H9 (cell line): ENCODE measurements at regions not wholly inside any gene's neighbourhood (a gene's known extent, or its start where the extent isn't known, plus 50 kb on each side); places are given as distances from the start of the nearest gene placed in this dataset.

Source experiments
- DNase-seq: peaks from one replicate; pipeline ENCODE4 v3.0.0-alpha.2; 2017
- H2AFZ ChIP-seq: one replicate; pipeline ENCODE4 v1.6.1; 2013; ENCODE audit warnings: mild to moderate bottlenecking, low read length, control low read depth, moderate library complexity
- H2AK5ac ChIP-seq: 2 replicates; pipeline ENCODE4 v1.6.1; 2013; ENCODE audit warnings: low read length, control low read depth, mixed read lengths; ENCODE audit not compliant: insufficient read length
- H2BK120ac ChIP-seq: one replicate; pipeline ENCODE4 v1.6.1; 2013; ENCODE audit warnings: low read depth, mild to moderate bottlenecking, low read length, control low read depth, inconsistent platforms; ENCODE audit not compliant: poor library complexity, severe bottlenecking
- H2BK12ac ChIP-seq: 2 replicates; pipeline ENCODE4 v1.6.1; 2013; ENCODE audit warnings: low read length, control low read depth, mixed read lengths, low read depth; ENCODE audit not compliant: insufficient read length
- H2BK15ac ChIP-seq: 2 replicates; pipeline ENCODE4 v1.6.1; 2013; ENCODE audit warnings: low read depth, low read length, control low read depth
- H2BK20ac ChIP-seq: one replicate; pipeline ENCODE4 v1.6.1; 2013; ENCODE audit warnings: low read depth, mild to moderate bottlenecking, low read length, control low read depth, inconsistent platforms; ENCODE audit not compliant: poor library complexity, severe bottlenecking
- H2BK5ac ChIP-seq: 2 replicates; pipeline ENCODE4 v1.6.1; 2013; ENCODE audit warnings: low read length, control low read depth, mixed read lengths; ENCODE audit not compliant: insufficient read length
- H3K14ac ChIP-seq: 2 replicates; pipeline ENCODE4 v1.6.1; 2013; ENCODE audit warnings: low read length, control low read depth; ENCODE audit not compliant: insufficient read depth
- H3K18ac ChIP-seq: 2 replicates; pipeline ENCODE4 v1.6.1; 2013; ENCODE audit warnings: low read depth, mild to moderate bottlenecking, mixed read lengths, low read length, control low read depth; ENCODE audit not compliant: insufficient read length
- H3K23ac ChIP-seq: 2 replicates; pipeline ENCODE4 v1.6.1; 2013; ENCODE audit warnings: low read length, control low read depth, mixed read lengths, low read depth; ENCODE audit not compliant: insufficient read length
- H3K23me2 ChIP-seq: 2 replicates; pipeline ENCODE4 v1.6.1; 2013; ENCODE audit warnings: low read depth, mild to moderate bottlenecking, mixed read lengths, low read length, control low read depth; ENCODE audit not compliant: insufficient read length, poor library complexity, severe bottlenecking
- H3K27ac ChIP-seq: 2 replicates; pipeline ENCODE4 v1.5.1; 2013; ENCODE audit warnings: low read length, control low read depth, mixed read lengths, low read depth; ENCODE audit not compliant: insufficient read length
- H3K27me3 ChIP-seq: 2 replicates; pipeline ENCODE4 v1.6.1; 2013; ENCODE audit warnings: low read length, control low read depth, inconsistent platforms; ENCODE audit not compliant: insufficient read depth
- H3K4ac ChIP-seq: 2 replicates; pipeline ENCODE4 v1.6.1; 2013; ENCODE audit warnings: low read depth, mild to moderate bottlenecking, control low read depth, inconsistent platforms, low read length, moderate library complexity
- H3K4me1 ChIP-seq: 2 replicates; pipeline ENCODE4 v1.6.1; 2013; ENCODE audit warnings: low read length, control low read depth, inconsistent platforms; ENCODE audit not compliant: insufficient read depth
- H3K4me2 ChIP-seq: 2 replicates; pipeline ENCODE4 v1.6.1; 2013; ENCODE audit warnings: low read length, control low read depth, mixed read lengths; ENCODE audit not compliant: insufficient read length, insufficient read depth
- H3K56ac ChIP-seq: 2 replicates; pipeline ENCODE4 v1.6.1; 2013; ENCODE audit warnings: low read depth, mild to moderate bottlenecking, mixed read lengths, low read length, control low read depth; ENCODE audit not compliant: insufficient read length
- H3K79me1 ChIP-seq: 2 replicates; pipeline ENCODE4 v1.6.1; 2013; ENCODE audit warnings: low read depth, mild to moderate bottlenecking, moderate library complexity, low read length, control low read depth, inconsistent platforms; ENCODE audit not compliant: insufficient read depth, poor library complexity, severe bottlenecking
- H3K79me2 ChIP-seq: 2 replicates; pipeline ENCODE4 v1.6.1; 2013; ENCODE audit warnings: low read length, control low read depth, inconsistent platforms; ENCODE audit not compliant: insufficient read depth
- H3K9ac ChIP-seq: 2 replicates; pipeline ENCODE4 v1.6.1; 2013; ENCODE audit warnings: low read length, control low read depth, mixed read lengths; ENCODE audit not compliant: insufficient read length; ENCODE audit errors: extremely low read depth
- H3K9me3 ChIP-seq: one replicate; pipeline ENCODE4 v1.6.1; 2013; ENCODE audit warnings: low read depth, low read length, inconsistent platforms; ENCODE audit not compliant: control insufficient read depth
- H3T11ph ChIP-seq: one replicate; pipeline ENCODE4 v1.6.1; 2013; ENCODE audit warnings: mild to moderate bottlenecking, low read length, control low read depth, inconsistent platforms
- H4K20me1 ChIP-seq: one replicate; pipeline ENCODE4 v1.6.1; 2013; ENCODE audit not compliant: control insufficient read depth, insufficient read length, insufficient read depth
- H4K5ac ChIP-seq: 2 replicates; pipeline ENCODE4 v1.6.1; 2013; ENCODE audit warnings: low read depth, mild to moderate bottlenecking, mixed read lengths, low read length, control low read depth; ENCODE audit not compliant: insufficient read length
- H4K8ac ChIP-seq: replicated peaks from 2 replicates; pipeline ENCODE4 v1.6.1; 2013; ENCODE audit warnings: low read length, control low read depth, mixed read lengths, low read depth; ENCODE audit not compliant: insufficient read length
- H4K91ac ChIP-seq: 2 replicates; pipeline ENCODE4 v1.6.1; 2013; ENCODE audit warnings: low read depth, mild to moderate bottlenecking, moderate library complexity, mixed read lengths, low read length, control low read depth; ENCODE audit not compliant: insufficient read length
- H3K27ac Mint-ChIP-seq, 3 experiments: 2 replicates in 2 of 3; 3 replicates in 1 of 3; pipeline ENCODE4 v1.8.0; 2020 to 2021; ENCODE audit warnings: mixed read lengths in 3 of 3, mild to moderate bottlenecking in 1 of 3, moderate library complexity in 1 of 3
- H3K27me3 Mint-ChIP-seq: 2 replicates; pipeline ENCODE4 v1.8.0; 2021; ENCODE audit warnings: low read depth, mild to moderate bottlenecking, moderate library complexity, mixed read lengths
- H3K36me3 Mint-ChIP-seq, 3 experiments: 2 replicates in 2 of 3; 3 replicates in 1 of 3; pipeline ENCODE4 v1.8.0; 2020 to 2021; ENCODE audit warnings: low read depth in 3 of 3, mixed read lengths in 3 of 3; ENCODE audit not compliant: insufficient read depth in 1 of 3
- H3K4me1 Mint-ChIP-seq, 2 experiments: 2 replicates each; pipeline ENCODE4 v1.8.0; 2020; ENCODE audit warnings: mixed read lengths in 2 of 2
- H3K4me3 Mint-ChIP-seq, 2 experiments: 2 replicates in 1 of 2; 3 replicates in 1 of 2; pipeline ENCODE4 v1.8.0; 2020 to 2021; ENCODE audit warnings: mild to moderate bottlenecking in 2 of 2, mixed read lengths in 2 of 2, moderate library complexity in 1 of 2
- H3K9me3 Mint-ChIP-seq, 2 experiments: 2 replicates in 1 of 2; 3 replicates in 1 of 2; pipeline ENCODE4 v1.8.0; 2020; ENCODE audit warnings: mild to moderate bottlenecking in 2 of 2, mixed read lengths in 2 of 2, moderate library complexity in 1 of 2
- CTCF ChIP-seq: fragments of 200-600 bp; sonication (generic); conservative IDR thresholded peaks from 3 replicates; pipeline ENCODE4 v1.8.0; 2021; ENCODE audit warnings: antibody characterized with exemption, mild to moderate bottlenecking
- WGBS: extraction: QIAGEN DNeasy Blood & Tissue Kit; methylation state at CpG from one replicate; pipeline ENCODE4 v1.1.7; 2013; ENCODE audit warnings: missing lambda C conversion rate, low lambda C conversion rate, mixed read lengths; ENCODE audit not compliant: insufficient read length; ENCODE audit errors: extremely low coverage; 5-methylcytosine and 5-hydroxymethylcytosine counted together

DNA sequence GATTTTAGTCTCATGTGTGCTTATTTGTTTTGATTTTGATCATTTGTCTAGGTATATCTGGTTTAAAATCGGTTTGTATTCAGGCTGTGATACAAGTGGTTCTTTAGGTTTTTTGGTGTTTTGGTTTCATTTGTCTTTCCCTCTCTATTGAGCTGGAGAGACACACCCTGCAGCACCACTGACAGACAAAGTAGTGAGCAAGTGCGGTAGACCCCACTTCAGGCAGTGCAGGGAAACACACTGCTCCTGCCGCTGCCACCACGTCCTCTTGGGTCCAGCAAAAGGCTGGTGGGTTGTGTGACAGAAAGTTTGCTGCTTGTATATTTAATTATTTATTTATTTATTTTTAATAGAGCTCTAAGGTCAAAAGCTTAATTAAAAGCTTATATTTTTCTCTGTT is 801.0 kb downstream of the NR2F1-AS1 start:
- H3K9ac ChIP-seq: no peak overlapping the region
- H3K23ac ChIP-seq: no peak overlapping the region
- no peak overlapping the region for H3T11ph ChIP-seq
- peaks cover 36 to 39% of the 10 kb centered on the region in 2 experiments for H3K4me1 Mint-ChIP-seq
- WGBS: no CpG with 5 or more reads among the region's 4 CpGs
- H3K4ac ChIP-seq: no peak overlapping the region
- no peak overlapping the region for H3K18ac ChIP-seq
- no peaks in the 10 kb centered on the region for H3K36me3 Mint-ChIP-seq
- H4K91ac ChIP-seq: no peak overlapping the region
- no peak for TF ChIP-seq CTCF
- no peak for DNase-seq
- no peak overlapping the region for H2BK12ac ChIP-seq
- no peak overlapping the region for H4K5ac ChIP-seq
- H2BK5ac ChIP-seq: no peak overlapping the region
- H3K79me2 ChIP-seq: no peaks in the 10 kb centered on the region
- no peak overlapping the region for H4K8ac ChIP-seq
- H3K79me1 ChIP-seq: no peaks in the 10 kb centered on the region
- no peaks in the 10 kb centered on the region for H4K20me1 ChIP-seq
- H3K4me1 ChIP-seq: no peaks in the 10 kb centered on the region; the same call in 1 of the 2 replicates
- no peaks in the 10 kb centered on the region for H3K27me3 ChIP-seq
- peak overlapping the region in 2 of 3 experiments; percentile 20 to 63; a peak in 2 of 7 replicates for H3K27ac Mint-ChIP-seq
- no peaks in the 10 kb centered on the region for H3K9me3 ChIP-seq
- no peak overlapping the region for H2BK120ac ChIP-seq
- no peak overlapping the region for H2BK20ac ChIP-seq
- no peak overlapping the region for H2AFZ ChIP-seq
- H2AK5ac ChIP-seq: no peak overlapping the region
- no peak overlapping the region for H3K4me3 Mint-ChIP-seq
- H3K14ac ChIP-seq: no peak overlapping the region
- H3K27me3 Mint-ChIP-seq: peaks cover under 1% of the 10 kb centered on the region; the same call in 1 of the 2 replicates
- no peaks in the 10 kb centered on the region for H3K23me2 ChIP-seq
- no peak overlapping the region for H3K56ac ChIP-seq
- peaks cover 0 to 2% of the 10 kb centered on the region in 2 experiments; a peak in 1 of 5 replicates for H3K9me3 Mint-ChIP-seq
- H3K27ac ChIP-seq: no peak overlapping the region
- H2BK15ac ChIP-seq: no peak overlapping the region
- no peak overlapping the region for H3K4me2 ChIP-seq
